GM21381 (cell line): ENCODE measurements at regions not wholly inside any gene's neighbourhood (a gene's known extent, or its start where the extent isn't known, plus 50 kb on each side); places are given as distances from the start of the nearest gene placed in this dataset.

Source experiments
- ATAC-seq: cut with Tn5 transposase; IDR thresholded peaks from one replicate; pipeline ENCODE4 v1.9.1; 2021; ENCODE audit warnings: mild to moderate bottlenecking, moderate library complexity; ENCODE audit not compliant: unreplicated experiment

DNA sequence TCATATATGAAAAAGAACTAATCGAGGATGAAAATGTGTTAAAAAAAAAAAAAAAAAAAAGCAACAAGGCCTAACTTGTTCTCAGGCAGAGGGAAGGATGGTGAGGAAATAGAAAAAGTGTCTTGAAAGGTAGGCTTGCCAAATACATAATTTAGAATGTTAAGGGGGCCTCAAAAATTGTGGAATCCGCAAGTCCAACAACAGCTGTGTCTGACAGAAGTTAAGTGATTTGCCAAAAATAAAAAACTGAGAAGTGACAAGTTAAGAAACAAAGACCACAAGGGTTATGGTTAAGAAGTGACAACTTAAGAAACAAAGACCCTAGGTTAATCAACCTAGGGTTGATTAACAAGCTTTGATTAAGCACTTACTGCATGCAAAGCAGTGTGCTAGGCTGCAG lies 110.6 kb downstream of the P2RY1 start:
- ATAC-seq: no peak

DNA sequence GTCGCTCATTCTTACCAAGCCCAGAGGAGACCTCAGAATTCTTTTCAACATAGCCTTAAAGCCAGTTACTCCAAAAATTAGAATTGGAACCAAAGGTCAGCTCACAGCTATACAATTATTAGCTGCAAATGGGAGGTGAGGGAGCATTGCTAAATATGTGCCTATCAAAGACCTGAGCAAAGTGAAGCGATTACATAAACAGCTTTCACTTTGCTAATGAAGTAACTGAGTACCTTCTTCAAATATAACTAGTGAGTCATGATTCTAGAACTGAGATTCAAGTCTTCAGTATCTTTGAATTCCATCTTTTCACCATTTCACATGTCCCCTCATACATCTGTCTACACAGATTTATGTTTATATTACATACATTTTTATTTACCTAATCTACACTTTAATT lies 122.6 kb downstream of the P2RY1 start:
- ATAC-seq: no peak

DNA sequence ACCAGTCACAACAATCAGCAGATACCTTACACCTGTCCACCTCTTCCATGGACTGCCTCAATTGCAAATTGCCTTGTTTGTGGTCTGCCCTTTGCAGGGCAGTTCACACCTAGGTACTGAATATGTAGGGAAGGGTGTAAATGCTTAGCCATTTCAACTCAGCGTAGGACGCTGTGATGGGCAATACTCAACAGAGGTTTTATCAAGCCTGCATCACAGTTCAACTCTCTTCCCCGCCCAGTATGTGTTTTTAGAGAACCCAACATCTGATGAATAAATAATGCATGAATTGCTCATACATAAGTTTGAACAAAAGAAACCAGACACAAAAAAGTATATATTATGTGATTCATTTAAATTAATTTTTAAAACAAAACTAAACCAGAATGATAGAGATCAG lies 124.4 kb downstream of the P2RY1 start:
- ATAC-seq: no peak

DNA sequence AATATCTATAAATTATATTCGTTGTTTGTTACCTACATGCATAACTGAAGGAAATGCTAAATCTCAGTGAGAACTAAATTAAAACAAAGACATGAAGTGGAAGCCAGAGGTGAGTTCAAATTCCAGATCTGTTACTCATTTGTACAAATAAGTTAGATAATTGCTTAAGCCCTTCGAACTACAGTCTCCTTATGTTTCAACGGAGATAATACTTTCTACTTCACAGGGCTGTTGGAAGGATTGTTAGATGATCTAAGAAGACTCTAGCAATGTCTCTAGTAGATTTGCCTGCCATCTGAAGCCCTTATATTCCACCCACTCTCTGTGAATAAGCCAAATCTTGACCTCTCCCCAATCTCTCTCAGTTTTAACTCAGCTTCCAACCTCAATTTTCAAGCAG lies 125.8 kb downstream of the P2RY1 start:
- ATAC-seq: no peak

DNA sequence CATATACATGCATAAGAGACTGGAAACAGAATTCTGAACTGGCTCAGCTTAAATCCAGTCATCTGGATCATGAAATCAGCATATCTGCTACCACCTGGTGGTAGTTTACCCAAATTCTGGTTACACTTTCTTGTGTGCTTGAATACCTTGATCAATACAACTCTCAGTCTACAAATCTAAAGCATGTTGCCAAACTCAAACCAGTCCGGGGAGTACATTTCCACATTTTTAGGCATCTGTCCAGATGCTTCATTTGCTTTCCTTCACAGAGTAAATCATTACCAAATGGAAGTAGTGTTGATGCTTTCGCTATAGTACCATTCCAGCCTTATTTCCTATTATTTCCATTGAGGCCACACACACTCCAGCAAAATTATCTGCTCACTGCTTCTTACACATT lies 126.4 kb downstream of the P2RY1 start:
- ATAC-seq: no peak

DNA sequence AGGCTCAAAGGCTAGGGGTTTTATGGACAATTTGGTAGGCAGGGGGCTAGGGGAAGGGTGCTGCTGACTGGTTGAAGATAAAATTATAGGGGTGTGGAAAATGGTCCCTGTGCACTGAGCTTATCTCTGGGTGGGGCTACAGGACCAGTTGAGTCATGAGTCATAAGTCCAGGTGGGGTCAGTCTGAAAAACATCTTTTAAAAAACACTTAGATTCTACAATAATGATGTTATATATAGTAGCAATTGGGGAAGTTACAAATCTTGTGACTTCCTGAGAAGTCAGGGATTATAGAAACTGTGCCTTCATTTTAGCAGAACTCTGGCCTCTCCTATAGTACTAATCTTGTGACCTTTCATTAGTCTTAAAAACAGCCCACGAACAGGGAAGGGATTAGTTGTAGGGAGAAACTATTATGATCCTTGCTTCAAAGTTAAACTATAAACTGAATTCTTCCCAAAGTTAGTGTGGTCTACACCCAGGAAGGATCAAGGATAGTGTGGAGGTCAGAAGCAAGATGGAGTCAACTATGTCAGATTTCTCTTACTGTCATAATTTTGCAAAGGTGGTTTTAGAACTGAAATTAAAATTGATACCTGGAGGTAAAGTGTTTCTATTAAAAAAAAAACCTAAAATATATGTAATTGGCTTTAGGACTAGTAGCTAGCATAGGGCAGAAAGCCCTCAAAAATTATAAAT lies 130.1 kb downstream of the P2RY1 start:
- no peak for ATAC-seq

DNA sequence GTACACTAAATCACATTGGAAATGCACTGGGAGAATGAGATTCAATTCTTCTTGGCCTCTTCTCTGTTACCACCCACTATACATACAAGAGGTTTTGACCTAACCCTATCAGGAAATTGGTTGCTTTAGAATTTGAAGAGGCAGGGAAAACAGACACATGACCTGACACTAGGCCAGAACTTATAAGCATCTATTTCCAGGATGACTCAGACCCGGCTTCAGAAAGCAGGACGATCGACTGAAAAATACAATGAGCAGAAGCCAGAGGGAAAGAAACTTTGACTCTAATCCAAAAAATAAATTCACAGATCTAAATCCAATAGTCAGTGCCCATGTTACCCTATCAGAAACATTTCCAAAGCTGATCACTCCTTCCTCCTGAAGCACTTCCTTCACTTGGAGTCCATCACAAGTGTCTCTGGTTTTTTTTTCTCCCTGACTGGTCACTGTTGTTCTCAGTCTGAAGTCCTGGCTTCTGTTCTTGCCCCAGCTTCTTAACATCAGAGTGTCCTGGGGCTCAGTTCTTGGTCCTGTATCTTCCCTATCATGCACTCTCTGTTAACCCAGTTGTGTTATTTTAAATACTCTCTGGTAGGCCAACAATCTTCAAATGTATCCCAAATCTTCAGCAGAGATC lies 133.6 kb downstream of the P2RY1 start:
- ATAC-seq: no peak

DNA sequence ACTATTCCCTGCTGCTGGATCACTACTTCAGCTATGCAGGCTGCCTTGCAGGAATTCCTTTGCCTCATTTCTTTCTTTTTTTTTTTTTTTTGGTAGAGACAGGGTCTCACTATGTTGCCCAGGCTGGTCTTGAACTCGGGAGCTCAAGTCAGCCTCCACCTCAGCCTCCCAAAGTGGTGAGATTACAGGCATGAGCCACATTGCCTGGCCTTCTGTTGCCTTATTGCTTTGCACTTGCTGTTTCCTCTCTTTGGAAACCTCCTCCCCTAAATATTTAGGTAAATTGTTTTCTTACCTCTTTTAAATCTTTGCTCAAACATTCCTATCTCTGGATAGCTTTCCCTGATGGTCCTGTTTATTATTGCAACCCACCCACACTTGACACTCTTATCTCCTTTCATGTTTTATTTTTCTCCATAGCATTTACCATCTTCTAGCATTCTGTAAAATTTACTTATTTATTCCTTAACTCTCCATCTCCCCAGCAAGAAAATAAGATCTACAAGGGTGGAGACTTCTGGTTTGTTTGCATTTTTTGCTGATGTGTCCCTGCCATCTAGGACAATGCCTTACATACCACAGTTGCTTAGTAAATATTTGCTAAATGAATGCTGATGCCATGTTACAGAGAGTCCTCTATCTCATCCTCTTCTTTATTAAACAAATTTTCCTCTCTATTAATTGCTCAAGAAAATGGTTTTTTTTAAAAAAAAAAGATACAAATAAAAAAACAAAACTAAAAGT lies 134.8 kb downstream of the P2RY1 start:
- ATAC-seq: no peak

DNA sequence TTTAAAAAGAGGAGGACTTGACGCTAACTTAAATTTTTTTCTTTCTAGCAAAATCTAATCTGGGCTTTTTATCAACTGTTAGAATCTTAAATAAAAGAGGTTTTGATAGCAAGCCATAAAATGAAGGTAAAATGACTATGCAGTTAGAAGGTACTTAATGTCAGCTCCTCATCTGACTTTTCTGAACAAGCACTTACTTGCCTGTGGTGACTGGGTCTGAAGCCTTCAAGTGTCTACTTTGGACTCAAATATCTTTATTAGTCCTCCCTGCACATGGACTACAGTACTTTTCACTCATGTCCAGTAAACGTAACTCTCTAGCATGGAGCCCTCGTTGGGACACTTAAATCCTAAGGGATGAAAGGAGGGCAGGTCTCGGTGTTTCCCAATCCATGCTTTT lies 135.9 kb downstream of the P2RY1 start:
- ATAC-seq: no peak

DNA sequence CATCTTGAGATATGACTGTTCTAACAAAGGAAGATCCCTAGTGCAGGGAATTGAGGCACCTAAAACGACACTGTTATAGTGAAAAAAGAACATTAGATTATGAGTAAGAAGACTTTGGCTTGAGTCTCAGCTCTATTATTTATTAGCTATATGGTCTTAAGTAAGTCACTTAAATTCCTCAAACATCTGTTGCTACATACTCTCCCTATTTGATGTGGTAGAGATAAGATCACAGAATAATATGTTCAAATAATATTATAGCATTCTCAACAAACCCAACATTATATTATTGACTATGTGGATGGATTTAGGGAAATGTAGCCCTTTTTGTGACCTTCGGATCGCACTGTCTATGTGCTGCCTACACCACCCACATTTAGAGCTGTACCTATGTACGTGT lies 136.9 kb downstream of the P2RY1 start:
- ATAC-seq: no peak

DNA sequence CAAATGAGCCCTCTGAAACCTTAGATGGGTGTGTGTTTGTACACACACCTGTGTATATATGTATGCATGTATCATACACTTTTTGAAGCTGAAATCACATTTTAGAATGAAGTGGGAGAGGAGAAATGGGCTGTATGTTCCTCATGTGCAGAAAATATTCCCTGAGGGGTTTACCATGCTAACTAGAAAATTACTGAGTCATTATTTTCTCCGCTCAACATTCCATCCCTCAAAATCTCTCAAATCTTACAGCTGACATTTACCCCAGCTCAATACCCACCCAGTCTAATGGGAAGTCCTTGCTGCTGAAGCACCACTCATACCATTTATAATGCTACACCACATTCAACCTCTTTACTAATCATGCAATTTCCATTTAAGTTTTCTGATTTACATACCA lies 138.6 kb downstream of the P2RY1 start:
- no peak for ATAC-seq

DNA sequence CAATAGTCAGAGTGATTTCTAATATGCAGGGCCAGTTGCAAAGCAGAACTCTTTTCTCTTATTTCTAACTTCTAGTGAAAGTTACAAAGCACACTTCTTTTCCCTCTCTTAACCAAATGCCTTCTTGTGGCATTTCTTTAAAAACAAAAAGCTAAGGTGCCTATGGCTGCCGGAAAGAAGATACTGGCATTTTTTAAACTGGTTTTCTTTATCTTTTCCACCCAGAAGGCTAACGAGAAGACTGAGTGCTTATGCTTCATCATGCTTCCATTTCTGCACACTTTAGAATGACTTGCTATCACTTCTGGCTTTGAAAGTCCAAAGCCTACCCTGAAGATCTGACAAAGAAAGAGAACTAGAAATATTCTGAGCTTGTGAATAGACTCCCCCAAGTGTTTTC lies 141.3 kb downstream of the P2RY1 start:
- no peak for ATAC-seq

DNA sequence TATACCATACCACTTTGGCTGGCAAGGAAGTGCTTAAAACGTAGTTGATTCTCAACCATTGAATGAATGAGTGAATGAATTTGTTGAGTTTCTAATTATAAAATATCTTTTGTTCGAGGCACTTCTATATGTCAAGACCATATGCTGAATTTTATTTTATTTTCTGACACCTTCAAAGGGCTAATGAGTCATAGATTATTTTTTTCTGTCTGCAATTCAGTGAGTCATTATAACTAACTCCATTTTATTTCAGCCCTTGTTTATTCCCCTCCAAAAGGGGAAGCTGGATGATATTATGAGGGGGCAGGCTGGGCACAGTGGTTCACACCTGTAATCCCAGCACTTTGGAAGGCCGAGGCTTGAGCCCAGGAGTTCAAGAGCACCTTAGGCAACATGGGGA lies 142.4 kb downstream of the P2RY1 start:
- ATAC-seq: no peak

DNA sequence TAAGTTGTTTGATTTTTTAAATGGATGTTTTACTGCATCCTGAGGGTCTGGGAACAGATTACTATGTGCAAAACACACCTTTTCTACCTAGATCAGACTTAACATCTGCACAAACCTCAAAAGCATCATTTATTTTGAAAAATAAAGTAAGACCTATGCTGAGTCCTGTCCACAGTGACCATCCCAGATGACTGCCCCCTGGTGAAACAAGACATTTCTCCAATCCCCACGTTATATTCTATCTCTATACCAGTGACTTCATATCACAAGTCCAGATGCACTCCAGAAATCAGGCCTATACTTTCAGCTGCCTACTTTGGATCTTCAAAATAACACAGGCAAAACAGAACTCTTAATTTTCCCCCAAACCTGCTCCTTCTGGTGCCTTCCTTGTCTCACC lies 143.2 kb downstream of the P2RY1 start:
- ATAC-seq: no peak

DNA sequence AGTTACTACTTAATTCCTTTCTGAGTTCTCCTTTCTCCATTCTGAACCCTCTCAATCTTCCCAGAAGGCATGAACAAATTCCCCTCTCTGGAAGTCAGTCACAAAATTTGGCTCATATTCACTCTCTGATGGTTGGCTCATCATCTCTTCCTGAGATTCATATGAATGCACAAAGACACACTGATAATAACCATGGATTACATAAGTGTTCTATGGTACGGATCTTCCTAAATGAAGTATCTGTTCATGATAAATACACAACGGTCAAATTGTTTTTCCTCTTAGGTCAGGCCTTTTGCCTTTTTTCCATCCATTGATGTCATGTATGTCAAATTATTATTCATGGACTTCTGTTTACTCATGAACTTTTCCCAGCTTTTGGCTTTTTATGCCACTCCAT lies 162.6 kb downstream of the P2RY1 start:
- no peak for ATAC-seq

DNA sequence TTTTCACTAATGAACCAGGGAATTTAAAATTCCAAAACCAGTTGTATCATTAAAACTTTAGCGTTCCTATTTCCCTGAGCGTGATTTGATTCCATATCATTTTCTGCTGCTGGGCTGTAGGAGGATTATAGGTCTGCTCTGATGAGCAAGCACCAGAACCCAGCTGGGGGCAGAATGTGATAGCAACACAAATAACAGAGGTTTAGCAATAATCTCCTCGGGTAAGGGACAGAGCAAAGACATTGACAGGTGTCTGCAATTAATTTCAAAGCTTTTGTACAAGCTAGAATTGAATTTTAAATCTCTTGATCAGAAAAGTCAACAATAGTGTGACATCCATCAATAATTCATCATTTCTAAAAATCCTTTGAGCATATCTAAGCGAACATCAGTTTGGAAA lies 163.4 kb upstream of the RAP2B start:
- ATAC-seq: no peak

DNA sequence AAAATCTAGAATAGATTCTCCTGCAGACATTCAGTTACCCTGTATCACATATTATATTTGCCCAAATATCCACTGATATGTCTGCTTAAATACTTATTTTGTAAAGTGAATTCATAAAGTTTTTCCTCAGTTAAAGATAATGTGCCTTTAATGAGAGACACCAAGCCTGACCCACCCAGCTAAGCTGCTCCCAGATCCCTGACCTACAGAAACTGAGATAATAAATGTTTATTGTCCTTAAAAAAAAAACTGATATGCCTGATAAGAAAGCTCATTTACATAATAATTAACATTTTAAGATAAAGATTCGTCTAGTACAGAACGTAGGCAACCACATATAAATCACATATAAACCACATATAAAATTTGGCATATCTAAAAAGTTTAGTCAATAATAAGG lies 161.7 kb upstream of the RAP2B start:
- no peak for ATAC-seq

DNA sequence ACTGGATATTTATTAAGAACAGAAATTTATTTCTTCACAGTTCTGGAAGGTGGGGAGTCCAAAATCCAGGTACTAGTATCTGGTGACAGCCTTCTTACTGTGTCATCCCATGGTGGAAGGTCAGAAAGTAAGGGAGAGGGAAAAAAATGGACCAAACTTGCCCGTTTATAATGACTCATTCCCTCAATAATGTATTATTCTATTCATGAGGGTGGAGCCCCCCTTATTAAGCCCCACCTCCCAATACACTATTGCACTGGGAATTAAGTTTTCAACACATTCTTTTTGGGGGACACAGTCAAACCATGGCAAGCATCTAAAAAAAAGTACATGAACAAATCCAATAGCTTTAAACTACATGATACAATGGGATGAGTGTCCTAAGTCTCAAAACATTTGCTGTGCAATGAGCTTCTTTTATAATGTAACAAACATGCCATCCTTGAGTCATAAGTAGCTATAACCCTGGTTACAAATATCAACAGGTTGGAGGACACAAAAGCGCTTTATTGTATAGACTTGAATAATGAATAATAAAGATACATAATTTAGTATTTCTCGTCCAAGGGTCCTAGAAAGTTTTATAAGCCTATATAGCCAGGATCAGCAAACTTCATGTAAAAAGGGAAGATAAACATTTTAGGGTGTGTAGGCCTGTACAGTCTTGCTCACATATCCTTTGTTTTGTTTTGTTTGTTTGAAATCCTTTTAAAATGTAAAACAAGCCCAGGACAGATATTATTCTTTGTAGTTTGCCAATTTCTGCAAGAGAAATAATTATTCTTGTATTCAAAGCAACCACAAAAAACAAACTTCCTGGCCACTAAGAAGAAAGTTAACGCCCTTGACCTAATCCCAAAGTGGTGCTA lies 160.6 kb upstream of the RAP2B start:
- ATAC-seq: no peak

DNA sequence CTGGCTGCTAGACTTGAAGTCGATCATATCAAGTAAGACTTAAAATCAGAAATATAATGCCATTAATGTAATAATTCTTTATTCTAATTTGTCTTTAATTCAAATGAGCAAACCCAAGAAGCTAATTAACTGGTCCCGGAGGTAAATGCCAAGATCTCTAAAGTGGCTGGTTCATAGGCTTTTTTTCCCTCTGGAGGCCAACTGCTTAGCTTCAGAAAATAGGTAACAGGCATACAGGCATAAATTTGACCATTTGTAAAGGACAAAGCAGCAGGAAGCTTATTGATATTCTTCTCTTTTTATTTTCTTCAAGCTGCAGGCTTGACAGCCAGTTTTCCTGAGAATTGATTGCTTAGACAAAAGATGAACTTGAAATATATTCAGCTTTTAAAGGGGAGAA lies 158.6 kb upstream of the RAP2B start:
- ATAC-seq: no peak

DNA sequence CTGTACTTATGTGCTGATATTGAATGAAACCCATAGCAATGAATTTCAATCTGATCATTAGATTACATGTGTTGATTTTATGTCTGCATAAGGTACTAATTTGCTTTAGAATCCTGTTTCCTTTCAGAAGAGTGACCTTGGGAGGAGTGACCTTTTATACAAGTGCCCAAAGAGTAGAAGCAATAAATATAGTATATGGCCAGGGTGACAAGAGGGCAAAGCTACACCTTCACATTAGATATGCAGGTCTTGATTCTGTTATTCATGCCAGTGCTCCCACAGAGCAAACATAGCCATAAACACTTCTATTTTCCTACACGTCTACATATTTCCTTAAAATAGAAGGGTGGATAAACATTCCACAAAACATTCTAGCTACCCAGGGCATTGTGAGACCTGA lies 158.2 kb upstream of the RAP2B start:
- ATAC-seq: no peak

DNA sequence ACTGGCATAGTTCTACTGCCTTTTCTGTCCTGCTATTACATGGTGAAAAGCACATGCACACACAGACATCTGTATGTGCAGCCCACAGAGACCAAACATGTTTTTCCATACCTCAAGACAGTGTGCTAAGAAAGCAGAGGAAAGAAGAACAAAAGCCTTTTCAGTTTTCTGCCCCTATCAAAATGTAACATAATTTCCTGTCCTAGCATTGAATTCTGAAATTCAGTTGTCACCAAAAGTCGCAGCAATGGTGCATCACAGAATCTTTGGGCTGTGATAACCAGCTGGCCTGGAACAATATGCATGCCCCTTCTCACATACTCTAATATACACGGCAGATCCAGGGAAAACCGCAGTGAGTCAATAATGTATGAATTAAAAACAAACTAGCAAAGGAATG lies 153.8 kb upstream of the RAP2B start:
- ATAC-seq: no peak
